ENCODE measurements at regions not wholly inside any gene's neighbourhood (a gene's known extent, or its start where the extent isn't known, plus 50 kb on each side); places are given as distances from the start of the nearest gene placed in this dataset.

DNA sequence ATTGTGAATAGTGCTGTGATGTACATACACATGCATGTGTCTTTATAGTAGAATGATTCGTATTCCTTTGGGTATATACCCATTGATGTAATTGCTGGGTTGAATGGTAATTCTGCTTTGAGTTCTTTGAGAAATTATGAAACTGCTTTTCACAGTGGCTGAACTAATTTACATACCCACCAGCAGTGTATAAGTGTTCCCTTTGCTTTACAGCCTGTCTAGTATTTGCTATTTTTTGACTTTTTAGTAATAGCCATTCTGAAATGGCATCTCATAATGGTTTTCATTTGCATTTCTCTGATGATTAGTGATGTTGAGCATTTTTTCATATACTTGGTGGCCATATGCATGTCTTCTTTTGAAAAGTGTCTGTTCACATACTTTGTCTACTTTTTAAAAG is 54.5 kb upstream of the FAM78B start:
- no peak for DNase-seq

DNA sequence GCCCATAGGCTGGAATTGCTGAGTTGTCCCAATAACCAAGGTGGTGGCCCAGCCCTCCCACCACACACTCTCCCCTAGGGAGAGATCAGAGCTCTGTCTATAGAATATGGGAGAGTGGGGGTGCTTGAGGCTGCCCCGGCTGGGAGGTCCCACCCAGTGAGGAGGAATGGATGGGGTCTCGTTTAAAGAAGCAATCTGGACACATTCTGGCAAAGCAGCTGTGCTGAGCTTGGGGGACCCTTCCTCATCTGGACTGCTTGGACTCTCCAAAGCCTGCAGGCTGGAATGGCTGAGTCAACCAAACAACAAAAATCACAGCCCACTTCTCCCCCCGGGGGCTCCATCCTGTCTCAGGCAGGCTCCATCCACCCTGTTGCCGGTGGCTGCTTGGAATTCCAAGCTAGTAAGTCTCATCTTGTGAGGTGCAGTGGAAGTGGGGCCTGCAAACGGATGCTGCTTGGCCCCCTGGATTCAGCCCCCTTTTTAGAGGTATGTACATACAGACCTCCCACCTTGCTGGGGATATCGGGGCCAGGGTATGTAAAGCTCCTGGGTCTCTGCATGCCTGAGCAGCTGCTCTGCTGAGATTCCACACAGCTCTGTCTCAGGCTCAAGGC is 67.1 kb upstream of the FAM78B start:
- no peak for DNase-seq

DNA sequence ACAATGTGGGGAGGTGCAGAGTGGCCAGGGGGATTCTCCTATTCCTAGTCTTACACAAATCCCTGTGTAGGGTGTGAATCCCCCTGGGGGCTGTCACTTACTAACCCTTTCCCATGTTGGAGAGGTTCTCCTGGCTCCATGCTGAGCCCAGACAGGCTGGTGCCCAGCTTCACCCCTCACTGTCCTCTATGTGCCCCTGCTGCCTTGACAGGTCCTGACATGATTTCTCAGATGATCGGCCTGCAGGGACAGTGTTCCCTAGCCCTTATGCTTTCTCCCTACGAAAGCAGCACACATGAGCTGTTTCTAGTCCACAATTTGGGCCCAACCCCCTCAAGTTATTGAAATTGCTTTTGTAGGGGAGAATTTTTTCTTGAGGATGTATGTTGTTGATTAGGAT is 68.9 kb upstream of the FAM78B start:
- no peak for DNase-seq

DNA sequence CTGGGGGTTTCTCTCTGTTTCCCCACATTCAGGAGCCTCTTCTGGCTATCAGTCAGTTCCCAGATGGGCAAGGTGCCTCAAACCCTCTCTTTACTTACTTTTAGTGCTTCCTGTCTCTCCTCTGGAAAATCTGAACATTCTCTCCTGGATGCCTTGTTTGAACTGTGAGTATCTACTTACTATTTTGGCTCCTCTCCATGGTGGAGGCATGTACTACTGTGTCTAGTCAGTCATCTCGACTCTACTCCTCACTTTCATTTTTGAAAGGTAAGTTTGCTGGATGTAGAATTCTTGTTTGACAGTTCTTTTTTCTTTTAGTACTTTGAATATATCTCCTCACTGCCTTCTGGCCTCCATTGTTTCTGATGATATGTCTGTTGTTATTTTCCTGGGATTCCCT is 70.9 kb upstream of the FAM78B start:
- no peak for DNase-seq

DNA sequence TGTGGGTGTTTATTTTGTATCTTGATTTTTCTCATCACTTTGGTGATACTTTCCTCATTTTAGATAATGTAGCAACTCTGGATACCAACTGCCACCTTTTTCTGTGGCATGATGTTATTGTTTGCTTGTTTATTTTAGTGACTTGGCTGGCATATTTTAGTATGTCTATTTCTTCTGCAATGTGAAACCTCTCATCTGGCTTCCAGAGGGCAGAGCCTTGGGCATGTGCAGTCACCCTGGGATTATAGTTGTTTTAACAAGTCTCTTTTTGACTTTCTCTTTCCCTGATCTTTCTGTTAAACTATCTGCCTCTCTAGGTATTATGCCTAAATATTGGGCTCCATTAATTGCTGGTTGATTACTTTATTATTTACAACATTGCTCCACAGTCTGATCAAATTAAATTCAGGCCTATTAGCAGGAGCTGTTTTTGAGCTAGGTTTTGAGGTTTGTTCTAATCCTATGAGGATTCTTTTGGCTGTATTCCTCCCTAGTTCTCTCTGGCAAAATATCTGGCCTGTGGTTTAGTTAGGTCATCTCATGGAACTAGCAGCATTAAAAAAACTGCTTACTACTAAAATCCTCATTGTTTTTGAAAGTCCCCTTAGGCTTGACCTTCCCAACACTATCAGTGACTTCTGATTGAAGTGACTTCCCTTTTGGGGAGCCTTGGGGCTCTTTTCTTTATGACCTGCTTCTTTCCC is 86.4 kb upstream of the FAM78B start:
- no peak for DNase-seq

DNA sequence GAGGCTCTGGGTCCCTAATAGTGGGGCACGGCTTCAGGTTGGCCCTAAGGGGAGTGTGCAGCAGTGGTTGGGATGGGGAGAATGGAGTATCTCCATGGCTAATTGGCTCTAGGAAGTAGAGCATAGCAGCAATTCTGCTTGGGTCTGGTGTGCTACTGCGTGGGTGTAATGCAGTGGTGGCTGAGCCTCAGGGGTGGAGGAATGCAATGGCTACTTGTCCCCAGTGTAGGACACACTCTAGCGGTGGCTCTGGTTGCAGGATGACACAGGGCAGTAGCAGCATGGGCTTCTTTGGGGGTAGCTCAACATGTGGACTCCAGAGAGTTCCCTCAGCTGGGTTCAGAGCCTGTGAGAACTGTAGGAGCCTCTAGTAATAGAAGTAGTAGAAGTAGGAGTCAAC is 91.2 kb upstream of the FAM78B start:
- DNase-seq: no peak

DNA sequence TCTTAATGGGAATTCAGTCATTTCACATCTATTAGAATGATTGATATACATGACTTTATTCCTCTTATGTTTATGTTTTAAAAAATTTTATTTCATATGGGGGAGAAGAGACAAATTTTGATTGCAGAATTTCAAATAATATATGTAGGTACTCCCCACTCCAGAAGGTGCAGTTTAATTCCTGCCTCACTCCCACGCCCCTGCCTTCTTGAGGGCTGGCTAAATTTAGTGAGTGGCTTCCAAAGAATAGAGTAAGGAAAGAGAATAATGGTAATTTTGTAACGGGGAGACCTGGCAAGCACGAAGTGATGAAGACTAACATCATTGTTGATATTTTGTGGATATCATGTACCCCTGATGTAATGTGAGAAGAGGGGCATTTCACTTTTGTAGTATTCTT is 94.7 kb upstream of the FAM78B start:
- DNase-seq: no peak

DNA sequence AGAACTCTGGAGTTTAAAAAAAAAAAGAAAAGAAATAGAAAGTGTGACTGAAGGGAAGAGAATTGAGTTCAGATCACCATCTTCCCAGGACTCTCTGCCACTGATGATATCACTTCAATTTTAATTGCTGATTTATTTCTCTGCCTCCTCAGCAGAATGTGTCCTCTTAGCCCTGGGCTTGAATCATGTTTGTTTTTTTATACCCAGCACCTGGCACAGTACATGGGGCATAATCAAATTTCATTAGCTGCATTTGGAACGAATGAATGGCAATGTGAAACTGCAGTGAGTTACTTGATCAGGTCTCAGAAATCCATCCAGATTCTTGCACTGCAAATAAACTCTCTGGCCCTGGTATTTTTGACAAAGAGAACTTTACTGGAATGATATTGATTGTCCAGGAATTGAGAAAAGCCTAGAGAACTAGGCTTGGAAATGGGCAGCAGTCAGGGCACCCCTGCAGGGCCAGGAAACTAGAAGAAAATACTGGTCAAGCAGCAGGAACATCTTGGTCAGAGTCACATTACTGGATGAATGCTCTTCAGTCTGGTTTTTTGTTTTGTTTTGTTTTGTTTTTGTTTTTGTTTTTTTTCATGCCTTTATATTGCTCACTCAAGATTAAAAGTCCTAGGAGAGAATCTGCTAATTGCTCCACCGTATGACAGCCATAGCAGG is 103.8 kb upstream of the FAM78B start:
- DNase-seq: no peak

DNA sequence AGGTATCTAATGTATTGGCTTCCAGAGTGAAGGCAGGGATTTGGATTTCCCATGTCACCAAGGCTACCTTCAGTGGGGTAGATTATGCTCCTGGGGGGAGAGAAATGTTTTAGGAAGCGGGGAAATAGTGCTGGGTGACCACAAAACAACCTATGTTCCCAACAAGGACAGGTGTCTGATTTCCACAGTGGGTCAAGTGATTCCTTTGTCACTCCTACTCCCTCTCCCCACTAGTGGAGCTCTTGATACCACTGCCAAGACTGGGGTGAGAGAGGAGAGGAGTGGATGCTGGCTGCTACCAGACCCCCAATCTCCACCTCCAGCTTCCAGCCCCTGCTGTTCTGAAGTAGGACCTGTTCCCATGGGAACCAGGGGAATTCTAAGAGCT is 104.3 kb upstream of the FAM78B start:
- DNase-seq: no peak

DNA sequence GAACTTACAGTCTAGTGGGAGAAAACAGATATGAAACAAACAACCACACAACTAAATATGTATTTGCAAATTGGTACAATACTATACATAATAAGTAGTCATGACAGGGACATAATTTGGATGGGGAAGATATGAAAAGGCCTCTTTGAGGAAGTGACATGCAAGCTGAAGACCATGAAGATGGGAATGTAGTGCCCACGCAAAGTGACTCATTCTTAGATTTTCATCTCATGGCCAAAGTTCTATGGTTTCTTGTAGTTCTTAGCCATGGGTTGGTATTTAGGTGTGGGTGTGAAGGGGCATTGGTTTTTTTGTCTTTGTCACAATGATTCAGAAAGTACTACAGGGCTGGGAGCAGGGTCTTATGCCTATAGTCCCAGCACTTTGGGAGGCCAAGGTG is 105.4 kb upstream of the FAM78B start:
- no peak for DNase-seq

DNA sequence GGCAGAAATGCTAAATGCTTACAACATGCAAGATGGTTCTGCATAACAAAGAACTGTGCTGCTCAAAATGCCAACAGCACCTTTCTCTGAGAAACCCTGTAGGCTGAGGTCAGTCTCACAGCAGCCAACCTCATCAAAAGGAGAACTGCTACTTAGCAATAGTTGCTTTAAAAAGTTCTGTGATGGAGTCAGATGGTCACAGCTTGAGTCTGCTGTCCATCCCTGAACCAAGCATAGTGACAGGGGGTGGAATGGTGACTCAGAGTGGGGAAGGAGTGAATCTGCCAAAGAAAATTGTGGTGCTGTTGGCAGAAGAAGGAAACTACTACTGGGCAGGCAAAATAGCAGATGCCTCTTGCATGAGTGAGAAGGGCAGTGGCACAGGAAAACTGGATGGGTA is 106.0 kb upstream of the FAM78B start:
- DNase-seq: no peak

DNA sequence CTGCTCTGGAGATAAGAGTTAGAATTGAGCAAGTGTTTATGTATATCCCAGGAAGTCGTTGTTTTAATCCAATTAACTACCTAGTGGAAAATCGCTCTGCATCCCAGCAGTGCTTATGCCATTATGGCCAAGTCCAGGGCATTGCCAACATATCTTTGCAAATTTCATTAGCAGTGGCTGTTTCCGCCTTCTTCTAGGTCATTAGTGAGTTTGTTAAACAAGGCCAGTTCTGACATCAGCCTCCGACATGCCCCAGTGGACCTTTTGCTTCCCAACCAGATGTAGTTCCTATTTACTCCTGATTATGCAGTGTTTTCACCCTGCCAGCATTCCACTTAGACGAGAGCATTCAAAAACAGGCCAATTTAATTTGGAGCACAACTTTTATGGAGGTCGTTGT is 106.8 kb upstream of the FAM78B start:
- DNase-seq: no peak

DNA sequence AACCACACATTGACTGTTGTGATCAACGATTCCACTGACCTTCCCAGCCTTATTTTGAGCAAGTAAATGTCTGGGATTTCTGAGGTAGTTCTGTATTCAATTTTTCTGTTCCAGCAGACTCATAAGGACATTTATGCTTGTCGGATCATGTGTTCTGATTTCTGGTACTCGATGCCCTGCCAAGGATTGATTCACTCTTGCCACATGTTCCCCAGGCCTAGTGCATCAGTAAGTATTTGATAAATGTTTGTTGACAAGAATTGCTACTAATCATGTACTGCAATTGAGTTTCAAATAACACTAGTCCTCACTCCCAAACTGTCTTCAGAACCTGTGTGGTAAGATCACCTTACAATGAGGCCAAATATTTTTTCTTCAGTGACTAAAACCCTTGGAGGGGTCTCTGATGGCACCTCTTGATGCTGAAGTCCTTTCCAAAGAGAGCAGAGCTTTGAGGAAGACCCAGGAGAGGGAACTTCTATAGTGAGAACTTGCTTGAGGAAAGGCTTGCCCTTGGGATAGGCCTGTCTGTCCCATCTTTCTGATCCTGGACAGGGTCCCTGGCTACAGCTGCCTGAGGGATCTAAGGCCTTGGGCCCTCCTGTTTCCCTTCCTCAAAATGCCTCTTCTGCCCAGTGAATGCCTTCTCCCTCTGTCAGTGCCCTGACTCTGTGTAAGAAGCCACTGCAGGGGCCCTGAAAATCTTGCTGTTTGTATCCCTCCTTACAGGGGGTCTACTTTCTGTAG is 115.8 kb upstream of the FAM78B start:
- no peak for DNase-seq

DNA sequence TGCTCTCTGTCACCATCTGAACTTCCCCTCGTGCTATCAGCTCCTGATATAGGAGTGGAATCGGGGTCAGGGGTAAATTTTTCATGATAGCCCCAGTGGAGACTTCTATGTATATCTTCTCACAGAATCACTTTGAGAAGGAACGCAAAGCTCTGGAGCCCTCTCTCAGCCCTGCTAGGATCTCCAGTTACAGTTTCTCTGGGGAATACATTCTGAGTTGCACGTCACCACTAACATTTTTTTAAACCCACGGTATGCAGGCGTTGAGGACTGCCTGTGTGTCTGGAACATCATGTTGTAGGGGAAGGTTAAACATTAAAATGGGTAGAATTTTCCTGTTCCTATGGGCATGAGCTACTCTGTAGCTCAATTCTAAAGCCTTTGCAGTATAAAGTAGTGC is 116.4 kb upstream of the FAM78B start:
- DNase-seq: no peak

DNA sequence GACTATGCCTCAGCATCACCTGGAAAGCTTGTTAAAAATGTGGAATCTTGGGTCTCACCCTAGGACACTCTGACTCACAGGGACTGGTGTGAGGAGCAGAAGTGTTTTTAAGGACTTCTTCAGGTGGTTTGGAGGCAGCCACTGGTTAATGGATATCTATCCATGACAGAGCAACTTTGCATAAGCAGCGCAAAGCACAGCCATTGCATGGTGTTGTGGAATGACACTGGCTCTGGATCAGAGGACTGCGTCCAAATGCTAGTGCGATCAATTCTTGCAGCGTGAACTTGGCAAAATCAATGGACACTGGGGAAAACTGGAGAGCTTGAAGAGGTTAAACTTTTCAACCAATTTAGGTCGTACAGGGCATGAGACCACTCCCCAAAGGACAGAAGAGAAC is 116.8 kb upstream of the FAM78B start:
- no peak for DNase-seq

DNA sequence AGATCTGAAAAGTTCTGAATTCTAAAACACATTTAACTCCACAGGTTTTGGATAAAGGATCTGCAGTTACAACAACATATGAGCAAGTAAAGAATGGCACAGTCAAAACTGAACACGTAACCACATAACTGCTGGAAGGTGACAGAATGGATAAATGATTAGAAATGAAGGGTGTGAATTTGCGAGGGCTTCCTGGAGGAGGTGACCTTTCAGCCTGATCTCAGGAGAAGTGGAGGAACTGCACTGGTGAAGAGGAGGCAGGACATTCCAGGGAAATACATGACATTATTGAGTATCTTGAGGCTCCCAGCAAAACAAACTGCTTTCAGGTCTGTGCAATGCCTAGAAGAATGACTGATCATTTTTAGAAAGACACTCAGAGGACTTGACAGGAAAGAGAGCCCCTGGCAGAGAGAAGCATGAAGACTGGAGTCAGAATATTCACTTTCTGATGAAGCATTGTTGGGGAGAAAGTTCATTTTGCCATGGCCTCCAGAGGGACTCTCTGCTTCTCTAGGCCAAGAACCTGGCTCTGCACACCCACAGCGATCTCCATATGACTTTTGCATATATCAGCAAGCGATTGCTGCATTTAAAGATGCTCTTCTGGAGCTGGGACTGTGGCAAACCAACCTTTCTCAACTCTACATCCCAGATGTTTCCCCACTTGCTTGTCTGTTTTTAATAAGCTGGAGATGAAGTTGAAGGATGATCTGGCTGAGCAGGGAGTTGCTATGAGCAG is 122.7 kb upstream of the FAM78B start:
- no peak for DNase-seq

DNA sequence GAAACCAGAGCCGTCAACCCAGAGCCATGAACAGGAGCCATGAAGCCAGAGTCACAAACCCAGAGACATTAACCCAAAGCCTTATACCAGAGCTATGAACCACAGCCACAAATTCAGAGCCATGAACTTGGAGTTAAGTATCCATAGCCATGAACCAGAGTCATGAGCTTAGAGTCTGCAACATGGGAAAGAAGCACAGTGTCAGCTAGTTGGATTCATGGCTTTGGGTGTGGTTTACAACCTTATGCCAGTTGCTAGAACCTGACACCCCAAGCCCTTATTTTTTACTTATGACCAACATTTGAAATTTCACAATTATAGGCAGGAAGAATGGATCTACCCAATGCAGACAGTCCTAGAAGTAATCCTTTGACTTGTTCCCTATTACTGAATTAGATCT is 128.9 kb upstream of the FAM78B start:
- no peak for DNase-seq

DNA sequence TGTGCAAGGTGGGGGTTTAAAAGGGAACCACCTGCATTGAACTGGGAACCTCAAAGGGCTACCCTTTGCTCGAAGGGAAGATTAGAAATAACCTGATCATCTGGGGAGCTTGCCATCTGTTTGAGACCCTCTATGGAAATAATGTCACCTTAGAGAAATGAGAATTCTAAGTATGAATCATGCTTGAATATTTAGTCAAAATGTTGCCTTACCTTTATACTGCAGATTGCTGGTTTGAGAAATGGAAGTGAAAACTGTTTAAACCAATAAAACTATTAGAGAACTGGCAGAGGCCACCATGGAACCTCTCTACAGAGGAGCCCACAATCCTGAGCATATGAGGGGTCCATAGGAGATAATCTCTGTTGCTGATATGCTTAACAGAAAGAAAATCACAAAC is 131.2 kb upstream of the FAM78B start:
- no peak for DNase-seq

DNA sequence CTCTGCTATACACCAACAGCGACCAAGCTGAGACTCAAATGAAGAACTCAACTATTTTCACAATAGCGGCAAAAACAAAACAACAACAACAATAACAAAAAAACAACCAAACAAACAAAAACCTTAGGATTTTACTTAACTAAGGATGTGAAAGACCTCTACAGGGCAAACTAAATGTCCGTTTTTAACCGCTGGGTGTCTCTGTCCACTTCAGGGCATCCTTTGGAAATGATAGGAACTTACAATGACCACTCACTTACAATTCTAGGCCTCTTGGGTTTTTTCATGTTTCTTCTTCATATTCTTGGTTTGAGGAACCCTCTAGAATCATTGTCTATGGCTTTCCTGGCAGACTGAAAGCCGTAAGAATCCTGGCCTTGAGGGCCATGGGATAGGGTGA is 134.0 kb upstream of the FAM78B start:
- DNase-seq: no peak

DNA sequence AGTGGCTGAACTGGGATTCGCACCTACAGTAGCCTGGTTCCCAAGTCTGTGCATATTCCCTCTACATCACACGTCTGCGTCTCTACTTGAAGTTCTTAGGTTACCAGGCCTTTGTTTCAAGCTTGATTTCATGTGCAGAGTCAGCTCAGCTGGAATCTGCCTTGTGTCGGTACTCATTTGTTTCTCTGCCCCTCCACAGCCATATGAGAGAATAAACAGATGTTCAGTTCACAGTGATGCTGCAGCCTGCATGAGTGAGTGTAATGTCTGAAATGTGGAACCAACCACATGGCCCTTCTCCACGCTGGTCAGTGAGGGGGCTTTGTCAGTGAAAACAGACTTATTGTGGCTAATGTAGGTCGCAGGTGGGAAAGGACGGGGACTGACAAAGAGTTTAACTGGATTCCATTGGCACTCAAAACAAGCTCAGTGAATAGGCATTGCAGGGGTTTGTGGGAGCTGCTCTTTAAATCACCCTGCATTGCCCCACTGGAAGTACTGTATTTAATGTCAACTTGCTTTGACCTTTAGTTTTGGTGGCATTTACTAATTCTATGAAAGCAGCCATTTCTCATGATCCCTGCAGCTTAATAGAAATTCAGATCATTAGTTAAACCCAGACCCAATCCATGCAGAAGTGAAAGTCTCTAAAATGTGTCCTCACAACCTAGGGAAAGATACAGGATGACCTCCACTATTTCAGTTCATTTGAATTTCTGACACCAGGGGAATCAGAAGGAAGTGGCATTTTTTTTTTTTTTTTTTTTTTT is 136.4 kb upstream of the FAM78B start:
- DNase-seq: no peak

DNA sequence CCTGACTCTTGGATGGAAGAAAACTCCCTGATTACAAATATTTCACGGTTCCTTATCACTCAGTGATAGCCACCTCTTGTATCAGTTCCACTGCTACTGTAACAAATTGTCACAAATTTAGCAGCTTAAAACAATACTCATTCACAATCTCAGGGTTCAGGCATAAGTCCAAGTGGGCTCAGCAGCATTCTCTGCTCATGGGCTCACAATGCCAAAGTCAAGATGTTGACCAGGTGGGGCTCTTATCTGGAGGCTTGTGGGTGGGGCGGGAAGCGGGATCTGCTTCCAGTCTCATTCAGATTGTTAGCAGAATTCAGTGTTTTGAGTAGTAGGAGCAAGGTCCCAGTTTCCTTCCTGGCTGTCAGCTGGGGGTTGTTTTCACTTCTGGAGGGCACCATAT is 137.3 kb upstream of the FAM78B start:
- no peak for DNase-seq

DNA sequence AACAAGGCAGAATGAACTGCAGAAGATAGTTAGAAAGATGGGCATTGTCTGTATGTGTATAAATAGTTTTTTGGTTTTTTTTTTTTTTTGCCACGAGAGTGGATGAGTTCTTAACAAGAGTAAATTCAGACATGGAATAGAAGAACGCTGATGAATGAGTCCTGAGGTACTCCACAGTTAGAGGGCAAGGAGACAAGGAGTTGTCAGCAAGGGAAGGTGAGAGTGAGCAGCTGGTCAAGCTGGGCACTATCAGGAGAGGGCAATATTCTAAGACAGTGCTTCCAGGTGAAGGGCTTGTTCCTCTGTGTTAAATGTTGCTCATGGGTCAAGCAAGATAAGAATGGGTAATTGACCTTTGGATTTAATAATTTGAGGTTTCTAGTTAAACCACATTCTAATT is 138.6 kb upstream of the FAM78B start:
- no peak for DNase-seq
